Neural progenitor cell (in vitro differentiated cells): ENCODE measurements at regions not wholly inside any gene's neighbourhood (a gene's known extent, or its start where the extent isn't known, plus 50 kb on each side); places are given as distances from the start of the nearest gene placed in this dataset.

ENCODE experiments used
- DNase-seq: peaks from one replicate; pipeline ENCODE4 v3.0.0-alpha.2; 2016; ENCODE audit warnings: low spot score
- H2AFZ ChIP-seq: fragments of 200-600 bp; sonication (generic); replicated peaks from 2 replicates; pipeline ENCODE4 v1.6.1; 2016; ENCODE audit warnings: antibody characterized with exemption
- H3F3A ChIP-seq: fragments of 200-600 bp; sonication (generic); 2 replicates; pipeline ENCODE4 v1.6.1; 2016; ENCODE audit warnings: antibody characterized with exemption, low read depth
- H3K27ac ChIP-seq: fragments of 200-600 bp; sonication (generic); 2 replicates; pipeline ENCODE4 v1.5.1; 2016; ENCODE audit warnings: mild to moderate bottlenecking
- H3K27me3 ChIP-seq: fragments of 200-600 bp; sonication (generic); 2 replicates; pipeline ENCODE4 v1.6.1; 2016; ENCODE audit warnings: mild to moderate bottlenecking, moderate library complexity
- H3K36me3 ChIP-seq: fragments of 200-600 bp; sonication (generic); 2 replicates; pipeline ENCODE4 v1.5.1; 2016
- H3K4me1 ChIP-seq: fragments of 200-600 bp; sonication (generic); 2 replicates; pipeline ENCODE4 v1.6.1; 2016; ENCODE audit warnings: mixed run types
- H3K4me2 ChIP-seq: fragments of 200-600 bp; sonication (generic); 2 replicates; pipeline ENCODE4 v1.6.1; 2016
- H3K4me3 ChIP-seq: fragments of 200-600 bp; sonication (generic); 2 replicates; pipeline ENCODE4 v1.5.1; 2016
- H3K79me2 ChIP-seq: fragments of 200-600 bp; sonication (generic); 2 replicates; pipeline ENCODE4 v1.6.1; 2016; ENCODE audit warnings: low read depth
- H3K9ac ChIP-seq: fragments of 200-600 bp; sonication (generic); 2 replicates; pipeline ENCODE4 v1.6.1; 2016
- H3K9me3 ChIP-seq: fragments of 200-600 bp; sonication (generic); 2 replicates; pipeline ENCODE4 v1.5.1; 2016; ENCODE audit warnings: low read depth
- H4K20me1 ChIP-seq: fragments of 200-600 bp; sonication (generic); 2 replicates; pipeline ENCODE4 v1.6.1; 2016; ENCODE audit warnings: low read depth
- H3K27ac Mint-ChIP-seq: 3 replicates; pipeline ENCODE4 v1.8.0; 2021; ENCODE audit warnings: mixed read lengths
- H3K27me3 Mint-ChIP-seq: 2 replicates; pipeline ENCODE4 v1.8.0; 2022; ENCODE audit warnings: low read depth, mild to moderate bottlenecking, inconsistent platforms, moderate library complexity, mixed read lengths; ENCODE audit not compliant: insufficient read depth
- H3K36me3 Mint-ChIP-seq: 3 replicates; pipeline ENCODE4 v1.8.0; 2021; ENCODE audit warnings: mixed read lengths
- H3K4me1 Mint-ChIP-seq: 3 replicates; pipeline ENCODE4 v1.8.0; 2021; ENCODE audit warnings: mixed read lengths
- H3K4me3 Mint-ChIP-seq: 3 replicates; pipeline ENCODE4 v1.8.0; 2021; ENCODE audit warnings: mild to moderate bottlenecking, moderate library complexity, mixed read lengths
- H3K9me3 Mint-ChIP-seq: 3 replicates; pipeline ENCODE4 v1.8.0; 2020; ENCODE audit warnings: mixed read lengths
- EZH2 ChIP-seq: fragments of 200-600 bp; sonication (generic); IDR thresholded peaks from 2 replicates; pipeline ENCODE4 v1.6.1; 2017; ENCODE audit warnings: antibody characterized with exemption, mild to moderate bottlenecking, moderate library complexity
- EZH2phosphoT487 ChIP-seq: fragments of 200-600 bp; sonication (generic); IDR thresholded peaks from 2 replicates; pipeline ENCODE4 v1.6.1; 2017; ENCODE audit warnings: antibody characterized with exemption
- TF ChIP-seq, protein P1 (sequence below): fragments of 200-600 bp; sonication (generic); IDR thresholded peaks from 2 replicates; pipeline ENCODE4 v1.5.1; 2017; ENCODE audit warnings: antibody characterized with exemption, mild to moderate bottlenecking

DNA sequence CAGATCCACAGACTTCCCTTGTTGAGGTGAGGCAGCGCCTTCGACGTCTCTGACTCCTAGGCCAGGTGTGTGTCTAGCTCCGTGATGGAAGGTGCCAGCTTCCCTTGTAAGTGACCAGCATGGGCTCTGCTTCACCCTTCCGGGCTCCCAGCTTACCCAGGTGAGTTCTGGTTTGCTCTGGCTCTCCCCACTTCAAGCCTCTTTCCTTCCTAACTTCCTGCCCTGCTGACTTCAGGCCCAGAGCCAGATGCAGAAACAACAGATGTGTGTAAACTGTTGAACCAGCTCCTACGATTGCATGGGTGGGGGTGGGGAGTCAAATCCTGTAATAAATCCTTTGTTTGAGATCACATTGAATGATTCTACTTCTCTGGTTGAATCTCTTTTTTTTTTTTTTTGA lies 51.6 kb upstream of the BMP6 start:
- H2AFZ ChIP-seq = no peak overlapping the region

DNA sequence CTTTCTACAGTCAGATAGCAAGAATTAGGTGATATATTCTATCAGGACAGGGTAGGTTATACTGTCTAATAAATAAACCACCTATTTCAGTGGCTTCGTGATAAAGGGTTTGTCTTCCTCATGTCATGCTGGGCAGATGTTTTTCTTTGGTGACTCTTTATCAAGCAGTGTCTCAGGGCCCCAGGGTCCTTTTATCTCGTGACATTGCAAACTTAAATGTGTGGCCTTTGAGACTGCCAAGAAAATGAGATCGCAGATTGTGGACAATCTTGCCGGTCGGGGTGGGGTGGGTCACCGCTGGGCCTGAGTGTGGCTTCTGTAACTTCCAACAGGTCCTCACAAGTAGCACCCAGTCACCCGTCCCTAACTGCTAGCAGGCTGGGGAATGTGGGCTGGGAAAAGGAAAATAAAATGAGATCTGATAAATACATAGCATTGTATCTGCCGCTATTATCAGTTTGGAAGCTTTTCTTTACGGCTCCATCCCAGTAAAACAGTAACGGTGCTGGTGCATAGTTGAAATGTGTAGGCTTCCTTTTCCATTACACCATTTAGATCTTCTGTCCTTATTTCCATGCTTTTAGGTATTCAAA lies 50.5 kb upstream of the BMP6 start:
- Histone ChIP-seq H4K20me1 (no peaks in the 10 kb centered on the region), H3F3A (no peaks in the 10 kb centered on the region), H2AFZ (no peak overlapping the region), H3K79me2 (no peaks in the 10 kb centered on the region), H3K27ac (no peak overlapping the region), H3K36me3 (no peaks in the 10 kb centered on the region), H3K27me3 (peaks cover 5% of the 10 kb centered on the region), H3K4me3 (no peak overlapping the region), H3K4me1 (no peaks in the 10 kb centered on the region), H3K4me2 (no peak overlapping the region), H3K9ac (no peak overlapping the region), H3K9me3 (no peaks in the 10 kb centered on the region)
- no peak for TF ChIP-seq EZH2phosphoT487
- TF ChIP-seq, protein P1, sequence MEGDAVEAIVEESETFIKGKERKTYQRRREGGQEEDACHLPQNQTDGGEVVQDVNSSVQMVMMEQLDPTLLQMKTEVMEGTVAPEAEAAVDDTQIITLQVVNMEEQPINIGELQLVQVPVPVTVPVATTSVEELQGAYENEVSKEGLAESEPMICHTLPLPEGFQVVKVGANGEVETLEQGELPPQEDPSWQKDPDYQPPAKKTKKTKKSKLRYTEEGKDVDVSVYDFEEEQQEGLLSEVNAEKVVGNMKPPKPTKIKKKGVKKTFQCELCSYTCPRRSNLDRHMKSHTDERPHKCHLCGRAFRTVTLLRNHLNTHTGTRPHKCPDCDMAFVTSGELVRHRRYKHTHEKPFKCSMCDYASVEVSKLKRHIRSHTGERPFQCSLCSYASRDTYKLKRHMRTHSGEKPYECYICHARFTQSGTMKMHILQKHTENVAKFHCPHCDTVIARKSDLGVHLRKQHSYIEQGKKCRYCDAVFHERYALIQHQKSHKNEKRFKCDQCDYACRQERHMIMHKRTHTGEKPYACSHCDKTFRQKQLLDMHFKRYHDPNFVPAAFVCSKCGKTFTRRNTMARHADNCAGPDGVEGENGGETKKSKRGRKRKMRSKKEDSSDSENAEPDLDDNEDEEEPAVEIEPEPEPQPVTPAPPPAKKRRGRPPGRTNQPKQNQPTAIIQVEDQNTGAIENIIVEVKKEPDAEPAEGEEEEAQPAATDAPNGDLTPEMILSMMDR = no peak
- TF ChIP-seq EZH2 = no peak
- peaks cover 10% of the 10 kb centered on the region for H3K4me1 Mint-ChIP-seq
- H3K4me3 Mint-ChIP-seq = no peak overlapping the region
- no peak overlapping the region for H3K27ac Mint-ChIP-seq
- no peaks in the 10 kb centered on the region for H3K27me3 Mint-ChIP-seq
- no peaks in the 10 kb centered on the region for H3K36me3 Mint-ChIP-seq
- no peak for DNase-seq
- no peaks in the 10 kb centered on the region for H3K9me3 Mint-ChIP-seq

More for the DNA sequence above, 51.6 kb upstream of the BMP6 start:
- peaks cover 5% of the 10 kb centered on the region for H3K27me3 ChIP-seq
- no peak overlapping the region for H3K9ac ChIP-seq
- H3K4me3 ChIP-seq = no peak overlapping the region
- H3K4me1 ChIP-seq = no peaks in the 10 kb centered on the region
- Mint-ChIP-seq H3K27ac (no peak overlapping the region), H3K27me3 (peaks cover 2% of the 10 kb centered on the region), H3K4me3 (no peak overlapping the region), H3K4me1 (peaks cover 6% of the 10 kb centered on the region), H3K36me3 (no peaks in the 10 kb centered on the region), H3K9me3 (no peaks in the 10 kb centered on the region)
- DNase-seq = no peak
- no peaks in the 10 kb centered on the region for H3K79me2 ChIP-seq
- H3K9me3 ChIP-seq = no peaks in the 10 kb centered on the region
- no peaks in the 10 kb centered on the region for H3F3A ChIP-seq
- H4K20me1 ChIP-seq = no peaks in the 10 kb centered on the region
- H3K4me2 ChIP-seq = no peak overlapping the region
- H3K36me3 ChIP-seq = no peaks in the 10 kb centered on the region
- TF ChIP-seq, protein P1 = no peak
- TF ChIP-seq EZH2phosphoT487 (no peak), EZH2 (no peak)
- H3K27ac ChIP-seq = no peak overlapping the region
